IMR-90 (cell line): ENCODE measurements at regions not wholly inside any gene's neighbourhood (a gene's known extent, or its start where the extent isn't known, plus 50 kb on each side); places are given as distances from the start of the nearest gene placed in this dataset.

Experiments
- ATAC-seq: fragments of 200-7000 bp; cut with Tn5 transposase; 2 replicates; pipeline ENCODE4 v1.9.1; 2020; ENCODE audit warnings: low read depth, mild to moderate bottlenecking, moderate library complexity
- BruUV-seq: library from RNA; stranded (reverse); fragments of 400-500 nt; replicated peaks from 2 replicates; lab custom pipeline; 2021; lab: Mats Ljungman, UMichigan
- CTCF ChIA-PET: fragments of 300-600 bp; formaldehyde crosslinking; extraction: SDS; loops from one replicate; lab custom pipeline; 2021; ENCODE audit warnings: antibody characterized with exemption; lab: Yijun Ruan, JAX
- POLR2A ChIA-PET: fragments of 300-600 bp; sonication (Branson Sonifier 250); formaldehyde crosslinking; loops from one replicate; lab custom pipeline; 2022; ENCODE audit warnings: antibody characterized with exemption; ENCODE audit not compliant: unreplicated experiment; lab: Charles Lee
- DNase-seq: peaks from one replicate; pipeline ENCODE4 v3.0.0; 2013
- H2AFZ ChIP-seq: replicated peaks from 2 replicates; pipeline ENCODE3; 2013; ENCODE audit warnings: low read length, mild to moderate bottlenecking; ENCODE audit not compliant: poor library complexity
- H2AK5ac ChIP-seq: 2 replicates; pipeline ENCODE4 v1.6.1; 2013; ENCODE audit warnings: low read depth, low read length, inconsistent platforms
- H2AK9ac ChIP-seq: replicated peaks from 2 replicates; pipeline ENCODE3; 2013; ENCODE audit warnings: mild to moderate bottlenecking, low read depth, low read length, moderate library complexity; ENCODE audit not compliant: poor library complexity
- H2BK120ac ChIP-seq: 2 replicates; pipeline ENCODE4 v1.6.1; 2013; ENCODE audit warnings: low read depth, low read length, inconsistent platforms
- H2BK15ac ChIP-seq: 3 replicates; pipeline ENCODE4 v1.6.1; 2013; ENCODE audit warnings: low read depth, low read length, inconsistent platforms
- H2BK20ac ChIP-seq: 2 replicates; pipeline ENCODE4 v1.6.1; 2013; ENCODE audit warnings: low read depth, mild to moderate bottlenecking, inconsistent platforms, low read length, moderate library complexity
- H2BK5ac ChIP-seq: 2 replicates; pipeline ENCODE4 v1.6.1; 2013; ENCODE audit warnings: mild to moderate bottlenecking, low read depth, low read length, inconsistent platforms; ENCODE audit not compliant: poor library complexity, severe bottlenecking
- H3K14ac ChIP-seq: replicated peaks from 2 replicates; pipeline ENCODE4 v1.6.1; 2013; ENCODE audit warnings: low read depth, low read length, inconsistent platforms
- H3K18ac ChIP-seq: 2 replicates; pipeline ENCODE4 v1.6.1; 2013; ENCODE audit warnings: low read depth, low read length, control low read depth
- H3K23ac ChIP-seq: 2 replicates; pipeline ENCODE4 v1.6.1; 2013; ENCODE audit warnings: low read depth, low read length, inconsistent platforms
- H3K27ac ChIP-seq: 2 replicates; pipeline ENCODE4 v1.5.1; 2013; ENCODE audit warnings: mild to moderate bottlenecking, control low read depth, low read length; ENCODE audit not compliant: insufficient read depth
- H3K27me3 ChIP-seq: 2 replicates; pipeline ENCODE4 v1.6.1; 2013; ENCODE audit warnings: low read length; ENCODE audit not compliant: control insufficient read depth, insufficient read depth
- H3K36me3 ChIP-seq: 2 replicates; pipeline ENCODE4 v1.6.1; 2013; ENCODE audit warnings: low read length, mixed read lengths; ENCODE audit not compliant: control insufficient read depth, insufficient read depth
- H3K4ac ChIP-seq: 2 replicates; pipeline ENCODE4 v1.6.1; 2013; ENCODE audit warnings: low read depth, low read length, inconsistent platforms
- H3K4me1 ChIP-seq: 2 replicates; pipeline ENCODE4 v1.6.1; 2013; ENCODE audit warnings: low read length, mixed read lengths; ENCODE audit not compliant: control insufficient read depth, insufficient read depth
- H3K4me2 ChIP-seq: 2 replicates; pipeline ENCODE4 v1.6.1; 2013; ENCODE audit warnings: low read depth, mild to moderate bottlenecking, control low read depth, low read length, moderate library complexity
- H3K4me3 ChIP-seq: 2 replicates; pipeline ENCODE4 v1.5.1; 2013; ENCODE audit warnings: low read depth, mild to moderate bottlenecking, control low read depth, low read length, moderate library complexity; ENCODE audit not compliant: insufficient read depth
- H3K56ac ChIP-seq: 2 replicates; pipeline ENCODE4 v1.6.1; 2013; ENCODE audit warnings: low read length, inconsistent platforms; ENCODE audit not compliant: insufficient read depth; ENCODE audit errors: extremely low read depth
- H3K79me1 ChIP-seq, 2 experiments: 2 replicates each; pipeline ENCODE4 v1.6.1; 2013; ENCODE audit warnings: low read length in 2 of 2, inconsistent platforms in 1 of 2, low read depth in 1 of 2
- H3K9ac ChIP-seq: 2 replicates; pipeline ENCODE4 v1.6.1; 2013; ENCODE audit warnings: low read depth, low read length, control low read depth
- H3K9me1 ChIP-seq: 2 replicates; pipeline ENCODE4 v1.6.1; 2013; ENCODE audit warnings: low read length, inconsistent platforms; ENCODE audit not compliant: insufficient read depth
- H3K9me3 ChIP-seq: 2 replicates; pipeline ENCODE4 v1.6.1; 2013; ENCODE audit warnings: low read length; ENCODE audit not compliant: control insufficient read depth, insufficient read depth
- H4K20me1 ChIP-seq: 2 replicates; pipeline ENCODE4 v1.6.1; 2013; ENCODE audit warnings: low read length, inconsistent platforms; ENCODE audit not compliant: insufficient read depth
- H4K5ac ChIP-seq: 2 replicates; pipeline ENCODE4 v1.6.1; 2013; ENCODE audit warnings: mild to moderate bottlenecking, low read depth, low read length, control low read depth
- H4K8ac ChIP-seq, 2 experiments: 2 replicates each; pipeline ENCODE4 v1.6.1; 2013; ENCODE audit warnings: low read depth in 2 of 2, low read length in 2 of 2, control low read depth in 1 of 2, inconsistent platforms in 1 of 2
- H4K91ac ChIP-seq: 2 replicates; pipeline ENCODE4 v1.6.1; 2013; ENCODE audit warnings: low read depth, low read length, inconsistent platforms; ENCODE audit not compliant: insufficient read depth
- MAFK ChIP-seq: IDR thresholded peaks from 2 replicates; pipeline ENCODE4 v1.6.1; 2012; ENCODE audit warnings: low read depth, low read length, improper control_type of control experiment
- WGBS, 2 experiments: methylation state at CpG; one replicate each; pipeline versions ENCODE4 v1.1.5 to v1.1.7; 2013; ENCODE audit warnings: missing lambda C conversion rate in 2 of 2; ENCODE audit not compliant: insufficient read length in 1 of 2; ENCODE audit errors: extremely low coverage in 2 of 2; 5-methylcytosine and 5-hydroxymethylcytosine counted together
- dilution Hi-C: fragments of 300-500 bp; cut with HindIII; formaldehyde crosslinking; loops from one replicate; pipeline ENCODE4 v1.14.3; 2018; ENCODE audit warnings: low sequenced_read_pairs; ENCODE audit not compliant: unreplicated experiment
- in situ Hi-C: fragments of 300-500 bp; cut with MboI; formaldehyde crosslinking; loops from 3 replicates; pipeline ENCODE4 v1.14.3; 2019; ENCODE audit warnings: low sequenced_read_pairs, inconsistent platforms, mixed read lengths
- intact Hi-C: fragments of 100-400 bp; cut with micrococcal nuclease; formaldehyde crosslinking; loops from 2 replicates; pipeline ENCODE4 v1.10.0; 2022

- no peak overlapping the region for H3K56ac ChIP-seq
- DNase-seq (no peak), ATAC-seq (no peak)
- WGBS, 2 experiments: no CpG with 5 or more reads among the region's 6 CpGs
- in situ Hi-C loops: no loop called here
- no peak overlapping the region for H2BK15ac ChIP-seq
- H3K27me3 ChIP-seq: no peaks in the 10 kb centered on the region
- no peaks in the 10 kb centered on the region for H4K20me1 ChIP-seq
- H3K4ac ChIP-seq: no peak overlapping the region
- no peak overlapping the region for H2BK5ac ChIP-seq
- dilution Hi-C loops: no loop called here
- H3K18ac ChIP-seq: no peak overlapping the region
- H2BK120ac ChIP-seq: no peak overlapping the region
- intact Hi-C loops: no loop called here
- H3K9me1 ChIP-seq: no peaks in the 10 kb centered on the region
- no peak overlapping the region for H3K4me2 ChIP-seq
- no peak overlapping the region for H3K27ac ChIP-seq
- H2BK20ac ChIP-seq: no peak overlapping the region
- H3K9me3 ChIP-seq: peaks cover 7% of the 10 kb centered on the region
- BruUV-seq: no TSS peak
- no peaks in the 10 kb centered on the region for H3K36me3 ChIP-seq
- POLR2A ChIA-PET: no interaction called here
- no peak overlapping the region for H2AK5ac ChIP-seq
- no peak overlapping the region for H3K14ac ChIP-seq
- H2AFZ ChIP-seq: no peak overlapping the region
- H3K9ac ChIP-seq: no peak overlapping the region
- no peaks in the 10 kb centered on the region; the same call in 1 of the 2 replicates for H3K4me1 ChIP-seq
- H3K23ac ChIP-seq: no peak overlapping the region
- H3K4me3 ChIP-seq: no peak overlapping the region
- H4K91ac ChIP-seq: no peak overlapping the region
- H3K79me1 ChIP-seq: no peaks in the 10 kb centered on the region
- no peak overlapping the region for H4K8ac ChIP-seq
- H2AK9ac ChIP-seq: no peak overlapping the region
- CTCF ChIA-PET: no interaction called here
- H4K5ac ChIP-seq: no peak overlapping the region
- TF ChIP-seq MAFK: no peak
These were observed 106.4 kb upstream of the EFNA5 start for GRCh38 chr5:107776922-107777740.
